RWPE2 (cell line): ENCODE measurements at regions not wholly inside any gene's neighbourhood (a gene's known extent, or its start where the extent isn't known, plus 50 kb on each side); places are given as distances from the start of the nearest gene placed in this dataset.

Experiments used
- ATAC-seq: fragments of 200-7000 bp; cut with Tn5 transposase; 3 replicates; pipeline ENCODE4 v1.9.1; 2021; ENCODE audit warnings: low read depth
- DNase-seq: peaks from one replicate; pipeline ENCODE4 v3.0.0-alpha.2; 2020; ENCODE audit warnings: low spot score
- H3K27ac ChIP-seq: fragments of 450-650 bp; 2 replicates; pipeline ENCODE4 v1.5.1; 2017; ENCODE audit warnings: mild to moderate bottlenecking; ENCODE audit not compliant: poor library complexity, severe bottlenecking
- H3K27me3 ChIP-seq: fragments of 250-450 bp; sonication (Bioruptor Pico); 2 replicates; pipeline ENCODE4 v1.5.1; 2021; ENCODE audit warnings: mild to moderate bottlenecking, moderate library complexity; ENCODE audit not compliant: insufficient read depth, poor library complexity, severe bottlenecking
- H3K36me3 ChIP-seq: fragments of 250-450 bp; sonication (Bioruptor Pico); 2 replicates; pipeline ENCODE4 v1.5.1; 2020; ENCODE audit warnings: low read depth, mild to moderate bottlenecking, moderate library complexity
- H3K4me1 ChIP-seq: fragments of 250-450 bp; sonication (Bioruptor Pico); 2 replicates; pipeline ENCODE4 v1.5.1; 2021; ENCODE audit warnings: mild to moderate bottlenecking, moderate library complexity; ENCODE audit not compliant: insufficient read depth, poor library complexity, severe bottlenecking
- H3K4me3 ChIP-seq: fragments of 250-450 bp; sonication (Bioruptor Pico); 2 replicates; pipeline ENCODE4 v1.5.1; 2021; ENCODE audit warnings: mild to moderate bottlenecking, moderate library complexity; ENCODE audit not compliant: severe bottlenecking
- H3K9me3 ChIP-seq: fragments of 250-450 bp; sonication (Bioruptor Pico); 2 replicates; pipeline ENCODE4 v1.5.1; 2021; ENCODE audit warnings: mild to moderate bottlenecking, moderate library complexity; ENCODE audit not compliant: severe bottlenecking
- CTCF ChIP-seq: fragments of 450-650 bp; IDR thresholded peaks from one replicate; pipeline ENCODE4 v1.5.1; 2017; ENCODE audit warnings: mild to moderate bottlenecking, moderate library complexity; ENCODE audit not compliant: poor library complexity, severe bottlenecking

GRCh38 chr10:29081951-29082685 is 206.8 kb upstream of the LYZL1 start:
- no peak for DNase-seq
- Histone ChIP-seq H3K27me3 (peaks cover 6% of the 10 kb centered on the region), H3K4me1 (no peaks in the 10 kb centered on the region), H3K36me3 (no peaks in the 10 kb centered on the region), H3K27ac (no peak overlapping the region), H3K9me3 (no peaks in the 10 kb centered on the region), H3K4me3 (no peak overlapping the region)
- ATAC-seq: no peak
- no peak for TF ChIP-seq CTCF

DNA sequence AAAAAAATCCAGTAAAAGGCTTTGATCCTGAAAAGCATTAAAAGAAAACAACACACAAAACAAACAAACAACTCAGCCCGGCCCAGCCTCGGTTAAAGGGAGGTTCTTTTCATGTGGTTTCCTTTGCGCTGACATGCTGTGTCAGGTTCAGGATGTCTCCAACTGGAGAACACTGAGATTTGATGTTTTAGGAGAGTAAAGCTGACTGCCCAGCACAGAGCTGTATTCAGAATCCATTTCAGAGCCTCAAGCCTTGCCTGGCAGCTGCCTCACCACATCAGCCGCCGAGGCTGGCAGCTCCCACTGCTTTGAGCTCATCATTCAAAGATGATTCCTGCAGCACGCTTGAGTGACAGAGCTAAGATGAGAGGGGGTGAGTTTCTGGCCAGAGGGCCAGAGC is 205.8 kb upstream of the LYZL1 start:
- ATAC-seq: no peak
- no peak for DNase-seq
- H3K27me3 ChIP-seq: peaks cover 6% of the 10 kb centered on the region
- no peak overlapping the region for H3K27ac ChIP-seq
- H3K4me3 ChIP-seq: no peak overlapping the region
- H3K36me3 ChIP-seq: no peaks in the 10 kb centered on the region
- H3K9me3 ChIP-seq: no peaks in the 10 kb centered on the region
- H3K4me1 ChIP-seq: no peaks in the 10 kb centered on the region
- no peak for TF ChIP-seq CTCF

DNA sequence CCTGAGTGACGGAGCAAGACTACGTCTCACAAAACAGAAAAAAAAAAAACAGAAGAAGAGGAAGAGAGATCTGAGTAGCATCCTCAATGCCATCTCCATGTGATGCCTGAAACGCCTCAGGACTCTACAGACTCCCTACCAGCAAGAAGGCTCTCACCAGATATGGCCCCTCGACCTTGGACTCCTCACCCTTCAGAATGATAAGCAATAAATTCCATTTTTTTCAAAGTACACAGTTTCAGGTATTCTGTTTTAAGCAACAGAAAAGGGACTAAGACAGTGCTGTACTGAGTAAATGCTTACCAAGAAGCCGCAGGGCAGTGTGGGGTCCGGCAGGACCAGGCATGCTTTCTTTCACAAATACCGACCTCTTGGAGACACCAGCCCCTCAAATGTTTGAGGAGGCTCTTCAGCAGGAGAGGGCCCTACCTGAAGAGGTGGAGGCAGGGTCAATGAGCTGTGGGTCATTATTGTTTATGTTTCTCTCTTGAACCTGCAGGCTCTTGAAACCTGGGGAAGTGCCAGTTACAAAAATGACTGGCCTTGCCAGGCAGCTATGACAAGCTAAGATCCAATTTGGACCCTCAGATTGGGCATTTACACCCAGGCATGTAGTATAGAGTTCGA is 204.1 kb upstream of the LYZL1 start:
- DNase-seq (no peak), ATAC-seq (no peak)

DNA sequence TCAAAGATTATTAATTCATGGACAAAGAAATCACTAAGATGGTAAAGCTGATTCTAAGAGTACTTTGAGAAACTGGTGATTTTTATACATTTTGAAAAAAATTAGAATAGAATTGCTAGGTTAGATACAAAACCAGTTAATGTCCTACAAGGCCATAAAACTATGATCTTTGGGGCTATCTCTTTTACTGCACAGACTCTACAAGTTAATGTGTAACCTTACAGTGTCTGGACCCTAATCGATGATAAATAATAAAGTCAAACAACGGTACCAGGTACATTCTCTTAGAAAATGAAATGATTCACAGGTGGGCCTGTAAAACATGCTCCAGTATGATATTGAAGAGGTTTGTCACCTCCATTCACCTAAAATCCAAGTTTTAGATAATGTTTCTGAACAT is 199.8 kb upstream of the LYZL1 start:
- Histone ChIP-seq H3K4me3 (no peak overlapping the region), H3K4me1 (no peaks in the 10 kb centered on the region), H3K27ac (no peak overlapping the region), H3K36me3 (no peaks in the 10 kb centered on the region), H3K27me3 (no peaks in the 10 kb centered on the region), H3K9me3 (no peaks in the 10 kb centered on the region)
- TF ChIP-seq CTCF: no peak
- DNase-seq (no peak), ATAC-seq (no peak)

More for the DNA sequence above, 204.1 kb upstream of the LYZL1 start:
- no peaks in the 10 kb centered on the region for H3K9me3 ChIP-seq
- no peak overlapping the region for H3K27ac ChIP-seq
- no peaks in the 10 kb centered on the region for H3K36me3 ChIP-seq
- no peak overlapping the region for H3K4me3 ChIP-seq
- TF ChIP-seq CTCF: no peak
- no peaks in the 10 kb centered on the region for H3K4me1 ChIP-seq
- H3K27me3 ChIP-seq: no peaks in the 10 kb centered on the region

DNA sequence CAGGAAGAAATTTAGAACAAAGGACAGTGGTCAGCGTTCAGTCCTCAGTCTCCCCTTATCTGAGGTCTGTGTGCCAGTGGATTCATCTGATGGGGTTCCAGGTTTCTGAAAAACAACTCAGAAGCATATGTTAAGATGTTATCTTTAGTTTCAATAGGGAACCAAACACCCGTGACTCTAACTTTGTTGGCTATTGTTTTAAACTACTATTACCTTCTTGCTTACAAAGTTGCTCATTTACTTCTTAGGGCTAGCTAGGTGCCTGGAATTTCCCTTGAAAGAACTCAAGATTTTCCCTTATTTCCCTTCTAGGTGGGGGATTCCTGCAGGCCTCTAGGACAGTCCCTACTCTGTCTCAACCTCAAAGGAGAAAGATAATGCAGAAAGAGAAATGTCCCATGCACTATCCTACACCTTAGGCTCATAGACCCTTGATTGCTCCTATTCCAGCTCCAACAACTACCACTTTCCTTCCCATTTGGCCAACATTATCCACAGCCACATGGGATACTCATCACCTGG is 192.5 kb upstream of the LYZL1 start:
- H3K27me3 ChIP-seq: no peaks in the 10 kb centered on the region
- no peak for DNase-seq
- no peaks in the 10 kb centered on the region for H3K9me3 ChIP-seq
- H3K4me1 ChIP-seq: no peaks in the 10 kb centered on the region
- no peak overlapping the region for H3K4me3 ChIP-seq
- no peak for ATAC-seq
- H3K36me3 ChIP-seq: no peaks in the 10 kb centered on the region
- H3K27ac ChIP-seq: no peak overlapping the region
- no peak for TF ChIP-seq CTCF
